Panc1 (cell line): ENCODE measurements at regions not wholly inside any gene's neighbourhood (a gene's known extent, or its start where the extent isn't known, plus 50 kb on each side); places are given as distances from the start of the nearest gene placed in this dataset.

Experiments used
- CTCF ChIP-seq: fragments of 450-650 bp; IDR thresholded peaks from 2 replicates; pipeline ENCODE4 v1.5.1; 2017; ENCODE audit warnings: mild to moderate bottlenecking
- POLR2AphosphoS5 ChIP-seq: IDR thresholded peaks from 2 replicates; pipeline ENCODE4 v1.6.1; 2012; ENCODE audit warnings: mild to moderate bottlenecking, low read depth, low read length, moderate library complexity
- REST ChIP-seq, 2 experiments: IDR thresholded peaks; 2 replicates each; pipeline ENCODE4 v1.6.1; 2011 to 2012; ENCODE audit warnings: low read depth in 2 of 2, control low read depth in 1 of 2, low read length in 1 of 2, mild to moderate bottlenecking in 1 of 2, moderate library complexity in 1 of 2; ENCODE audit not compliant: insufficient read depth in 1 of 2
- SIN3A ChIP-seq: IDR thresholded peaks from 2 replicates; pipeline ENCODE4 v1.6.1; 2012; ENCODE audit warnings: low read depth, mild to moderate bottlenecking, low read length, moderate library complexity, borderline replicate concordance; ENCODE audit not compliant: insufficient read depth
- TCF7L2 ChIP-seq: IDR thresholded peaks from 2 replicates; pipeline ENCODE4 v1.6.1; 2011; ENCODE audit warnings: mild to moderate bottlenecking, low read depth, low read length, inconsistent platforms

GRCh38 chr9:7300484-7300883 is 499.1 kb downstream of the DMAC1 start:
- TF ChIP-seq CTCF (no peak), TCF7L2 (no peak), POLR2AphosphoS5 (no peak), REST (IDR thresholded peaks at IDR 0.05; ENCODE audit: insufficient read depth in 1 of 2, low read depth in 2 of 2, low read length in 1 of 2) (no peak), SIN3A (no peak)
